ENCODE measurements at regions not wholly inside any gene's neighbourhood (a gene's known extent, or its start where the extent isn't known, plus 50 kb on each side); places are given as distances from the start of the nearest gene placed in this dataset.

- 72 to 76% methylated on average over 7 of the region's 7 CpGs for WGBS, 2 donors
- no peaks in the 10 kb centered on the region for H3K9me3 ChIP-seq
- no peaks in the 10 kb centered on the region for H3K36me3 ChIP-seq
- DNase-seq = no peak
- no peak overlapping the region for H3K27ac ChIP-seq
- H3K4me3 ChIP-seq (replicated peaks in 1 of 3) = no peak overlapping the region
- intact Hi-C loops (cut with DNase I) = no loop called here
- no peaks in the 10 kb centered on the region for H3K4me1 ChIP-seq
- TF ChIP-seq POLR2A (IDR thresholded peaks at IDR 0.05) = no peak
- TF ChIP-seq, protein P1, sequence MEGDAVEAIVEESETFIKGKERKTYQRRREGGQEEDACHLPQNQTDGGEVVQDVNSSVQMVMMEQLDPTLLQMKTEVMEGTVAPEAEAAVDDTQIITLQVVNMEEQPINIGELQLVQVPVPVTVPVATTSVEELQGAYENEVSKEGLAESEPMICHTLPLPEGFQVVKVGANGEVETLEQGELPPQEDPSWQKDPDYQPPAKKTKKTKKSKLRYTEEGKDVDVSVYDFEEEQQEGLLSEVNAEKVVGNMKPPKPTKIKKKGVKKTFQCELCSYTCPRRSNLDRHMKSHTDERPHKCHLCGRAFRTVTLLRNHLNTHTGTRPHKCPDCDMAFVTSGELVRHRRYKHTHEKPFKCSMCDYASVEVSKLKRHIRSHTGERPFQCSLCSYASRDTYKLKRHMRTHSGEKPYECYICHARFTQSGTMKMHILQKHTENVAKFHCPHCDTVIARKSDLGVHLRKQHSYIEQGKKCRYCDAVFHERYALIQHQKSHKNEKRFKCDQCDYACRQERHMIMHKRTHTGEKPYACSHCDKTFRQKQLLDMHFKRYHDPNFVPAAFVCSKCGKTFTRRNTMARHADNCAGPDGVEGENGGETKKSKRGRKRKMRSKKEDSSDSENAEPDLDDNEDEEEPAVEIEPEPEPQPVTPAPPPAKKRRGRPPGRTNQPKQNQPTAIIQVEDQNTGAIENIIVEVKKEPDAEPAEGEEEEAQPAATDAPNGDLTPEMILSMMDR (IDR thresholded peaks at IDR 0.05) = no peak
- no peaks in the 10 kb centered on the region for H3K27me3 ChIP-seq
Measured at GRCh38 chr16:55240888-55241287, 83.1 kb upstream of the IRX6 start.

DNA sequence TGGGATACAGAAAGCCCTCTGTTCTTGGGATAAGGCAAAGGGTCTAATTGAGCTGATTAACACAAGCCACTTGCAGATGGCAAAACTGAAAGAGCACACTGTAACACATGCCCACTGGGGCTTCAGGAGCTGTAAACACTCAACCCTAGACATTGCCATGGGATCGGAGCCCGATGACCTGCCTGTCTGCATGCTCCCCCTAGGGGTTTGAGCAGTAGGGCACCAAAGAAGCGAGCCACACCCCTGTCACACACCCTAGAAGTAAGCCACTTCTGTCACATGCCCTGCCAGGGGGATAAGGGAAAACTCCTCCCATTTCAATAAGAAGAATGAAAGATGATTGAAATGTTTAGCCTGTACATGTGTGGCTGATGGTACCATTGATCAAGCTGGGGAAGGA, 81.3 kb upstream of the IRX6 start:
- Histone ChIP-seq H3K4me3 (replicated peaks in 1 of 3) (no peak overlapping the region), H3K9me3 (no peaks in the 10 kb centered on the region), H3K4me1 (no peaks in the 10 kb centered on the region), H3K27me3 (no peaks in the 10 kb centered on the region), H3K27ac (no peak overlapping the region), H3K36me3 (no peaks in the 10 kb centered on the region)
- TF ChIP-seq, protein P1 (IDR thresholded peaks at IDR 0.05) = no peak
- TF ChIP-seq POLR2A (IDR thresholded peaks at IDR 0.05) = no peak
- WGBS, 2 donors = 76 to 79% methylated on average over 3 of the region's 3 CpGs
- intact Hi-C loops (cut with DNase I) = no loop called here
- no peak for DNase-seq

DNA sequence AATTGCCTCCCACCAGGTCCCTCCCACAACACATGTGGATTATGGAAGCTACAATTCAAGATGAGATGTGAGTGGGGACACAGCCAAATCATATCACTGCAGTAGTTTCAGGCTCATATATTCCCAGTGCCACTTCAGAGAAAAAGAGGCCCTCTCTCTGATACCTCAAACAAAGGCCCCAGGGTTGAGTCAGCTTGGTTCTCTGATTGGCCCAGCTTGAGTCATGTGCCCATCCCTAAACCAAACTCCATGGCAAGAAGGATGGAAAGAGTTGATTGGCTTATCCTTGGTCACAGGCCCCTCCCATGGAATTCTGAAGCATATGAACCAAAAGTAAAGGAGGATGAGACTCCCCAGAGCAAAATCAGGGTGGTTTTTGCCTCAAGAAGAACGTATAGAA, 75.9 kb upstream of the IRX6 start:
- 66 to 83% methylated on average over 1 of the region's 1 CpG for WGBS, 2 donors
- no peak for TF ChIP-seq POLR2A (IDR thresholded peaks at IDR 0.05)
- TF ChIP-seq, protein P1 (IDR thresholded peaks at IDR 0.05) = no peak
- Histone ChIP-seq H3K9me3 (no peaks in the 10 kb centered on the region), H3K27me3 (no peaks in the 10 kb centered on the region), H3K4me1 (no peaks in the 10 kb centered on the region), H3K4me3 (replicated peaks in 1 of 3) (no peak overlapping the region), H3K27ac (no peak overlapping the region), H3K36me3 (no peaks in the 10 kb centered on the region)
- no peak for DNase-seq
- intact Hi-C loops (cut with DNase I) = no loop called here

- no peaks in the 10 kb centered on the region for H3K27me3 ChIP-seq
- H3K27ac ChIP-seq = no peak overlapping the region
- H3K36me3 ChIP-seq = no peaks in the 10 kb centered on the region
- no peaks in the 10 kb centered on the region for H3K9me3 ChIP-seq
- H3K4me1 ChIP-seq = no peaks in the 10 kb centered on the region
- no peak for DNase-seq
- no peak overlapping the region for H3K4me3 ChIP-seq (replicated peaks in 1 of 3)
- intact Hi-C loops (cut with DNase I) = no loop called here
- 50 to 53% methylated on average over 8 of the region's 8 CpGs for WGBS, 2 donors
- TF ChIP-seq, protein P1 (IDR thresholded peaks at IDR 0.05) = no peak
- no peak for TF ChIP-seq POLR2A (IDR thresholded peaks at IDR 0.05)
Measured at GRCh38 chr16:55248494-55248893, 75.5 kb upstream of the IRX6 start.

GRCh38 chr16:55249361-55249760, 74.6 kb upstream of the IRX6 start:
- TF ChIP-seq, protein P1 (IDR thresholded peaks at IDR 0.05) = no peak
- no peak for TF ChIP-seq POLR2A (IDR thresholded peaks at IDR 0.05)
- Histone ChIP-seq H3K4me1 (no peaks in the 10 kb centered on the region), H3K27ac (no peak overlapping the region), H3K4me3 (replicated peaks in 1 of 3) (no peak overlapping the region), H3K27me3 (no peaks in the 10 kb centered on the region), H3K9me3 (no peaks in the 10 kb centered on the region), H3K36me3 (no peaks in the 10 kb centered on the region)
- 84 to 91% methylated on average over 2 of the region's 2 CpGs for WGBS, 2 donors
- intact Hi-C loops (cut with DNase I) = no loop called here
- no peak for DNase-seq
